ENCODE measurements at regions not wholly inside any gene's neighbourhood (a gene's known extent, or its start where the extent isn't known, plus 50 kb on each side); places are given as distances from the start of the nearest gene placed in this dataset.
"Not testable (repeated sequence)": the region's sequence is repeated elsewhere in the genome, so short reads cannot be mapped to it uniquely, and the experiment has no call there.

DNA sequence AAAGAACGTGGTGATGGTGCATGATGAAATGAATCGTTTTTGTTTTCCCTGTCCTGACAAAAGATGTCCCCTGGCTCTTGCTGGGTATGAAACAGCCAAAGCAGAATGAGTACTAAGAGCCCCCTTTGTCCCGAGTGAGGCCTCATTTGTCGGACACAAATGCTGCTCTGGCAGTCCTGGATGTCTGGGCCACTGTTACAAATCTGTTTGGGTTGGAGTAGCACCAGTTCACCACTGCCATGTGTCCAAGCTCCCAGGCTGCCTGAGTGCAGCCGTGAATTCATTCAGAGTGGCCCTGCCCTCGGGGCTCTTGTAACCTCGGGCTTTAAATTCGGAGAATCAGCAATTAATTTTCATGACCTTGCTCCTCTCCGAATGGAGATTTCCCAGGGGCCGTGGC lies 182.4 kb downstream of the NUFIP1 start:
- no peaks in the 10 kb centered on the region for H3K36me3 Mint-ChIP-seq
- DNase-seq: no peak
- ChIA-PET CTCF (no interaction called here), POLR2A (no interaction called here)
- H3K4me3 Mint-ChIP-seq: no peak overlapping the region
- intact Hi-C loops (cut with micrococcal nuclease): no loop called here
- no peak overlapping the region for H3K27ac Mint-ChIP-seq
- peaks cover 4% of the 10 kb centered on the region for H3K27me3 Mint-ChIP-seq
- H3K9me3 Mint-ChIP-seq: no peaks in the 10 kb centered on the region
- peaks cover 3% of the 10 kb centered on the region for H3K4me1 Mint-ChIP-seq (ENCODE audit: low read depth)

DNA sequence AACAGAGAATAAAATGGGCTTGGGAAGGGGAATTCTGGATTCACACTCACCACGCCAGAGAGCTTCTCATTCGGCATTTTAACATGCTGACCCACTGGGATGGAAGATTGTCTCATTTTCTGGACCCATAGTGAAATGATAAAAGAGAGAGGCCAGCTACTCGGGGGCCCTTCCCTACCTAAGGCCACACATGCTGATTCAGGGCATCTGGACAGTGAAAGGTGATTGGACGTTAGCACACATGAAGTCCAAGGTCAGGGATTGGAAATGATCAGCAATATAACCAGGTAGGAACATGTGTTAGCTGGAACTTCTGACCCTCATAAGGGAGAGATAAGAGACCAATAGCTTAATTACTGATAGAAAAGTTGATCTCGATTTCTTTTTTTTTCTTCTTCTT lies 183.7 kb downstream of the NUFIP1 start:
- DNase-seq: no peak
- Mint-ChIP-seq H3K4me3 (no peak overlapping the region), H3K27me3 (peaks cover 6% of the 10 kb centered on the region), H3K9me3 (no peaks in the 10 kb centered on the region), H3K36me3 (no peaks in the 10 kb centered on the region), H3K27ac (no peak overlapping the region), H3K4me1 (ENCODE audit: low read depth) (no peaks in the 10 kb centered on the region)
- intact Hi-C loops (cut with micrococcal nuclease): no loop called here
- CTCF ChIA-PET: interaction anchor here (0.6 kb wide), 1 partner anchor 249 kb away, joined by 3 read pairs; no protein-coding TSS in a partner anchor
- POLR2A ChIA-PET: no interaction called here

DNA sequence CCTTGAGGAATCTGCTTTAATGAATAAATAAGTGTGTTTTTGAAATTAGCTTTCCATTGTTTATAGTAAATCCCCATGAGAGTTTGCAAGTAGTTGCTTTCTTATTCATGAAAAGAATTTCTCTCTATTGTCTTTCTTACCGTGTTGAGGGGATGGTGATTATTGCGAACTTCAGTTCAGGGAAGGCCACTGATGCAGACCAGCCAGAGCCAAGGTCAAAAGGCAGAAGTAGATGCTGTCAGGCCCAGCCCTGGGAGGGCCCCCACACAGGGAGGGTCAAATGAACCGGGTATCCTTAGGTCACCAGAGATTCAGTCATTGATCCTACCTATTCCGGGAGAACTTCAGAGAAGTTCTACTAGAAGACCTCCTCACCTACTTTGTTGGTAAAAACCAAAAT lies 185.9 kb downstream of the NUFIP1 start:
- Mint-ChIP-seq H3K4me3 (no peak overlapping the region), H3K4me1 (ENCODE audit: low read depth) (no peaks in the 10 kb centered on the region), H3K27me3 (peaks cover 4% of the 10 kb centered on the region), H3K36me3 (no peaks in the 10 kb centered on the region), H3K27ac (no peak overlapping the region), H3K9me3 (no peaks in the 10 kb centered on the region)
- intact Hi-C loops (cut with micrococcal nuclease): no loop called here
- DNase-seq: no peak
- ChIA-PET CTCF (no interaction called here), POLR2A (no interaction called here)

DNA sequence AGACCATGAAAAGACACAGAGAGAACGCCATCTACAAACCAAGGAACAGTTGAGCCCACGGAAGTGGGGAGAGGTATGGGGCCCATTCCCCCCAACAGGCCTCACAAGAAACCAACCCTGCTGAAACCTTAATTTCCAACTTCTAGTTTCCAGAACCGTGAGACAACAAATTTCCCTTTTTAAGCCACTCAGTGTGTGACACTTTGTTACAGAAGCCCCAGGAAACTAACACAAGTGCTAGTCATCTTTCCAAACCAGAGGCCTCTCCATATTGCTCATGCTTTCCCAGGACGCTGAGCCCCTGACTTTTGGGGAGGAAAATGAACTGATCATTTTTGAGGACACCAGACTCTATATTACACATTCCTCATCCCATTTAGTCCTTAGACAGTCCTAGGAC lies 186.8 kb downstream of the NUFIP1 start:
- ChIA-PET CTCF (no interaction called here), POLR2A (no interaction called here)
- Mint-ChIP-seq H3K27ac (no peak overlapping the region), H3K4me1 (ENCODE audit: low read depth) (no peaks in the 10 kb centered on the region), H3K9me3 (no peaks in the 10 kb centered on the region), H3K36me3 (no peaks in the 10 kb centered on the region), H3K27me3 (peaks cover 4% of the 10 kb centered on the region), H3K4me3 (no peak overlapping the region)
- intact Hi-C loops (cut with micrococcal nuclease): no loop called here
- DNase-seq: no peak

DNA sequence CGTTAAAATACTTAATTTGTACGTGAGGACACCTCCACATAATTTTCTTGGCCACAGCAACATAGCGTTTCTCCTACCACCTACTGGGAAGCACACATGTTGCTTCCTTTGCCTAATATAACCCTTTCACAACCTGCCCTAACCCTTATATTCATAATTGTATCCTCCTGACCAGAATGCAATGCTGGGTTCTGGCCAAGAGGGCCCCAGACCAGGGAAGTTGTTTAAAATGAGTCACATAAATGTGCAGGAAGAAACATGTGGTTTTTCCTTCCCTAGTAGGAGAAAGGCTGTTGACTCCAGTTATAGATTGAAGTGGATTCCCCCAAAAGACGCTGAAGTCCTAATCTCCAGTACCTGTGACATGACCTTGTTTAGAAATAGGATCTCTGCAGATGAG lies 187.3 kb downstream of the NUFIP1 start:
- ChIA-PET CTCF (no interaction called here), POLR2A (no interaction called here)
- no peak for DNase-seq
- H3K4me1 Mint-ChIP-seq (ENCODE audit: low read depth): no peaks in the 10 kb centered on the region
- intact Hi-C loops (cut with micrococcal nuclease): no loop called here
- no peak overlapping the region for H3K4me3 Mint-ChIP-seq
- no peak overlapping the region for H3K27ac Mint-ChIP-seq
- H3K36me3 Mint-ChIP-seq: no peaks in the 10 kb centered on the region
- peaks cover 4% of the 10 kb centered on the region for H3K27me3 Mint-ChIP-seq
- no peaks in the 10 kb centered on the region for H3K9me3 Mint-ChIP-seq

DNA sequence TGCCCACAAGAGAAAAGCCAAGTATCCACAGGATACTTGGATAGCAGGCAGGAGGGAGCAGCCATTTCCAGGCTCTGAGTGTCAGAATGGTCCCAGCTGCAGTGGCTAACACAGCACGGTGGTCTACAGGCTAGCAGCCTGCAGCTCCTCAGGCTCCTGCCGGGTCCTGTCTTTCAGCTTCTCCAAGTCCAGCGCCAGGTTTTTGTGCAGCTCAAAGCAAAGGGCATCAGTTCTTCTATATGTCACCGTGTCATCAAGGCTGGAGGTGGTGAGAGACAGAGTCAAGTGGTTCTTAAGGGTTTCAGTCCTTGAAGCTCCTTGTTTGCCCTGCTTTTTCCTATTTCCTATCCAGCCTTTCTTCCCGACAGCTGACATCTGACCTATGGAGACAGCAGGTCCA lies 188.6 kb downstream of the NUFIP1 start:
- Mint-ChIP-seq H3K4me3 (no peak overlapping the region), H3K27me3 (peaks cover 4% of the 10 kb centered on the region), H3K27ac (no peak overlapping the region), H3K4me1 (ENCODE audit: low read depth) (no peaks in the 10 kb centered on the region), H3K9me3 (no peaks in the 10 kb centered on the region), H3K36me3 (no peaks in the 10 kb centered on the region)
- intact Hi-C loops (cut with micrococcal nuclease): no loop called here
- DNase-seq: no peak
- POLR2A ChIA-PET: no interaction called here
- CTCF ChIA-PET: interaction anchor here (0.5 kb wide), 1 partner anchor 351 kb away, joined by 3 read pairs; no protein-coding TSS in a partner anchor

DNA sequence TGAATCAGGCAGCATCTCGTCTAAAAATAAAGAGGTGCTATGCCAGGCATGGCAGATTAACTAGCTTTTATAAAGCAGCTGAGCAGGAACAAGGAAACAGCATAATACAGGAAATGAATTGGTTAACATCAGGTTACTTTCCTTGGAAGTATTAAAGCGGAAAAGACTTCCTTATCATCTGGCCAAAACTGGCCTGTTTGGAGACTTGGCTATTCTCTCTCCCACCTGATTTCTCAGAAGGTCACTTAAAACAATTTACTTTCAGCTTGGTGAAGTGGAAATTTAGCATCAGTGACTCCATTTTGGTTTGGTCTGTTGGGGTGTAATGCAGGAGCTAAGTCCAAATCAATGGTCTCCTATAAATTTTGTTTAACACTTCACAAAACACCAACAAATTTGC lies 191.6 kb downstream of the NUFIP1 start:
- Mint-ChIP-seq H3K27me3 (peaks cover 2% of the 10 kb centered on the region), H3K9me3 (no peaks in the 10 kb centered on the region), H3K4me3 (no peak overlapping the region), H3K27ac (no peak overlapping the region), H3K36me3 (no peaks in the 10 kb centered on the region), H3K4me1 (ENCODE audit: low read depth) (no peaks in the 10 kb centered on the region)
- ChIA-PET POLR2A (no interaction called here), CTCF (no interaction called here)
- no peak for DNase-seq
- intact Hi-C loops (cut with micrococcal nuclease): no loop called here

DNA sequence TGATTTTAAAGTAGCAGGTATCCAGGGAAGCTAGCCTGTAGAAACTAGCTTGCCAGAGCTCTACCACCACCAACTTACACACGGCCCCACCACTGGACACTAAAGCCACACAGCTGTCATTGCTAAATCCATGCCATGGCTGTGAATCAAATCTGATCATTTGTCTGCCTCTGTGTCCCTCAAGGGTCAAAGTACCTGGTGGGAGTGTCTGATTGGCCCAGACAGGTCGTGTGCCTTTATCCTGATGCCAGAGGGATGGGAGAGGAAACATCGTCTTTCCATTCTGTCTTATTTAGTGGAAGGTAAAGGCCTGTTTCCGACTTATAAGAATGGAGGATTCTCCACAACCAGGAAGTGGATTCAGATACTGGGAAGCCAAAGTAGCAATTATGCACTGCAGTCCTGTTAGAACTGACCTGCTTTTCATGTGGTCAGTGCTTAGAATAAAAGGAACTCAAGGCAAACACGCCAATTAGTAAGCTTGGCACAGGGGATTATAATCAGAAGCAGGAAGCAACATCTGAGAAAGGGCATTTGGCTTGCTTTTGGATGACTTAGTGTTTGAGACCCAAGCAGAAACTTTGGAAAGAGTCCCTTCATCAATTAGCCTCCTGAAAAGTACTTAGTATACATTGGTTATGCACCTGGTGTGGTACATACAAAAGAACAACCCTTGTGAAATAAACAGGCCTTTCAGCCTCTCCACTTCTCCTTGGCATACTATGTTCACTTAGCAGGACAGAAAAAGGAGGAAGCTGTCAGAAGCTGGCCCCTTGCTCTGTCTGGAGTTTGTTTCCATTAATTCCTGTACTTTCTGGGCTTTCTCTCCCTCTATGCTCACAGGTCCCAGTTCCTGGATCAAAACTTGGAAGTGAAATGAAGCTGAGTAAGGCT lies 192.4 kb downstream of the NUFIP1 start:
- ChIA-PET CTCF (no interaction called here), POLR2A (no interaction called here)
- Mint-ChIP-seq H3K27me3 (peaks cover 2% of the 10 kb centered on the region), H3K4me3 (no peak overlapping the region), H3K9me3 (no peaks in the 10 kb centered on the region), H3K4me1 (ENCODE audit: low read depth) (no peaks in the 10 kb centered on the region), H3K27ac (no peak overlapping the region), H3K36me3 (no peaks in the 10 kb centered on the region)
- no peak for DNase-seq
- intact Hi-C loops (cut with micrococcal nuclease): no loop called here

DNA sequence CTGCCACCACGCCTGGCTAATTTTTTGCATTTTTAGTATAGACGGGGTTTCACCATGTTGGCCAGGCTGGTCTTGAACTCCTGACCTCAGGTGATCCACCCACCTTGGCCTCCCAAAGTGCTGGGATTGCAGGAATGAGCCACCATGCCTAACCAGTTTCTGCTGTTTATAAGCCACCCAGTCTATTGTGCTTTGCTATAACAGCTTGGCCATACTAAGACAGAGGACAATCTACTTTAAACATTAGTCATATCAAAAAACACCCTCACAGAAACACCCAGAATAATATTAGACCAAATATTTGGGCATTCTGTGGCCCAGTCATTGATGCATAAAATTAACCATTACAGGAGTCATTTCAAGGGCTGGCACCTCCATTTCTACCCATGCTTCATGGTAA lies 193.2 kb downstream of the NUFIP1 start:
- H3K4me1 Mint-ChIP-seq (ENCODE audit: low read depth); H3K27me3 Mint-ChIP-seq; H3K9me3 Mint-ChIP-seq; H3K4me3 Mint-ChIP-seq; POLR2A ChIA-PET; H3K27ac Mint-ChIP-seq; CTCF ChIA-PET; intact Hi-C loops (cut with micrococcal nuclease); DNase-seq; H3K36me3 Mint-ChIP-seq: not testable (repeated sequence)

DNA sequence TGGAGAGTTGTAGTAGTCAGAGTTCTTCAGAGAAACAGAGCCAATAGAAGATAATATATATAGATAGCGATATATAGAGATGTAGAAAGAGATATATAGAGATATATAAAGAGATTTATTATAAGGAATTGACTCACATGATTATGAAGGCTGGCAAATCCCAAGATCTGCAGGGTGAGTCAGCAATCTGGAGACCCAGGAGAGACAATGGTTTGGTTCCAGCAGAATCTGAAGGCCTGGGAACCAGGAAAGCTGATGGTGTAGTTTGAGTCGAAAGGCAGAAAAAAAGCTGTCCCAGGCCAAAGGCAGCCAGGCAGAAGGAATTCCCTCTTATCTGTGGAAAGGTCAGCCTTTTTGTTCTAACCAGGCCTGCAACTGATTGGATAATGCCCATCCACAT lies 194.1 kb downstream of the NUFIP1 start:
- no peak for DNase-seq
- no peaks in the 10 kb centered on the region for H3K36me3 Mint-ChIP-seq
- POLR2A ChIA-PET: no interaction called here
- no peak overlapping the region for H3K27ac Mint-ChIP-seq
- intact Hi-C loops (cut with micrococcal nuclease): no loop called here
- H3K27me3 Mint-ChIP-seq: no peaks in the 10 kb centered on the region
- CTCF ChIA-PET: no interaction called here
- H3K9me3 Mint-ChIP-seq: no peaks in the 10 kb centered on the region
- no peaks in the 10 kb centered on the region for H3K4me1 Mint-ChIP-seq (ENCODE audit: low read depth)
- H3K4me3 Mint-ChIP-seq: no peak overlapping the region

DNA sequence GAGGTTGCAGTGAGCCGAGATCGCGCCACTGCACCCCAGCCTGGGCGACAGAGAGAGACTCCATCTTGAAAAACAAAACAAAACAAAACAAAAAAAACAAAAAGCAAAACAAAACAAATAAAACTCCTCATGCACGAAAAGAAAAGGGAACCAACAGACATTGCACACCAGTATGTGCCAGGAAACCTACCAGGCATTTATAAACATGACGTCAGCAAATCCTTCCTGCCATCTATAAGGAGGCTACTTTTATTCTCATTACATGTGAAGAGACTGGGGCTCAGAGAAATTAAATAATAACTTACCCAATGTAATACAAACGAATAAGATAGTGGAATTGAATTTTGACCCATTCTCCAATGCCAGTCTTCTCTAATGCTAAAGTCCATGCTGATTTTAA lies 197.2 kb downstream of the NUFIP1 start:
- no peaks in the 10 kb centered on the region for H3K4me1 Mint-ChIP-seq (ENCODE audit: low read depth)
- no peak for DNase-seq
- ChIA-PET POLR2A (no interaction called here), CTCF (no interaction called here)
- no peaks in the 10 kb centered on the region for H3K9me3 Mint-ChIP-seq
- H3K27ac Mint-ChIP-seq: no peak overlapping the region
- intact Hi-C loops (cut with micrococcal nuclease): no loop called here
- no peaks in the 10 kb centered on the region for H3K36me3 Mint-ChIP-seq
- no peak overlapping the region for H3K4me3 Mint-ChIP-seq
- no peaks in the 10 kb centered on the region for H3K27me3 Mint-ChIP-seq

DNA sequence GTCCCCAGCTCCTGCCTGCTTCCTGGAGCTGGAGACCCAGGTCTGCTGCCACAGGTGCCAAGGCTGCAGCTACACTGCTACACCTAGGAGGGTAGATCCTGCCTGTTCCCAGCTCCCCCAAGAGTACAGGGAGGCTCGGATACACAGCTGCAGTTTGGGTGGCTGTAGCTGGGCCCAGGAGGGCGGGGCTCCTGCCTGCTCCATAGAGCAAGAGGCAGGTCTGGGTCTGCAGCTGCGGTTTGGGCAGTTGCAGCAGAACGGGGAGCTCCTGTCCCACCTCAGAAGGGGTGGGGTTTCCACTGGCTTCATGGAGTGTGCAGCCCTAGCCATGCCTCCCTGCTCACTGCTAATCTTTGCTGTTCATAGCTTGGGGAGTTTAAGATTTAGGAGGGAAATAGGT lies 199.0 kb downstream of the NUFIP1 start:
- CTCF ChIA-PET: no interaction called here
- no peak for DNase-seq
- H3K4me3 Mint-ChIP-seq: no peak overlapping the region

DNA sequence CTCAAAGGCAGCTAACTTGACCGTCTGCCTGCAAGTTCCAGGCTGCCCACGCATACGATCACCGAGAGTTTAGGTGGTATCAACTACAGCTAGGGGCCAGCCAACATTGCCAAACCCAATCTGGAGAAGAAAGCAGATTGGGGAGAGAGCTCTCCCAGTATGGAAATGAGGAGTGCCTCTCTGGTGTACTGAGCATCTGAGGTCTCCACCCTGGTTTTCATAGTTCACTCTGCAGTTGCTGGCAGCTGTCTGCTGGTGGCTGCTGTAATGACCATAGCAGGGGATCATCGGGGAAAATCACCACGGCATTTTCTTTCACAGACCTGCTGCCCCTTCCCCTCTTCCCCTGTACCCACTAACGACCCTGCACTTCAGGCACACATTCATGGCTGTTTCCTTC lies 201.7 kb downstream of the NUFIP1 start:
- H3K9me3 Mint-ChIP-seq: no peaks in the 10 kb centered on the region
- no peak overlapping the region for H3K27ac Mint-ChIP-seq
- H3K36me3 Mint-ChIP-seq: no peaks in the 10 kb centered on the region
- DNase-seq: no peak
- ChIA-PET POLR2A (no interaction called here), CTCF (no interaction called here)
- no peaks in the 10 kb centered on the region for H3K27me3 Mint-ChIP-seq
- no peaks in the 10 kb centered on the region for H3K4me1 Mint-ChIP-seq (ENCODE audit: low read depth)
- intact Hi-C loops (cut with micrococcal nuclease): no loop called here
- no peak overlapping the region for H3K4me3 Mint-ChIP-seq

More for the DNA sequence above, 199.0 kb downstream of the NUFIP1 start:
- H3K27ac Mint-ChIP-seq: no peak overlapping the region
- intact Hi-C loops (cut with micrococcal nuclease): no loop called here
- no peaks in the 10 kb centered on the region for H3K9me3 Mint-ChIP-seq
- H3K27me3 Mint-ChIP-seq: no peaks in the 10 kb centered on the region
- no peaks in the 10 kb centered on the region for H3K36me3 Mint-ChIP-seq
- H3K4me1 Mint-ChIP-seq (ENCODE audit: low read depth): no peaks in the 10 kb centered on the region
- POLR2A ChIA-PET: no interaction called here

All from activated CD4-positive, alpha-beta memory T cell treated with anti-CD3 and anti-CD28 coated beads for 36 hours (primary cell).